Body of pancreas (tissue), 4 donors: ENCODE measurements at regions not wholly inside any gene's neighbourhood (a gene's known extent, or its start where the extent isn't known, plus 50 kb on each side); places are given as distances from the start of the nearest gene placed in this dataset.

Source experiments
- POLR2A ChIP-seq, 3 donors: fragments of 450-650 bp; IDR thresholded peaks; one replicate each; pipeline ENCODE4 v1.6.1; 2016; ENCODE audit warnings: antibody characterized with exemption in 3 of 3, mild to moderate bottlenecking in 2 of 3
- TF ChIP-seq, protein P1 (sequence below), 7 experiments: fragments of 450-650 bp in 4 of 7; fragments of 200-600 bp in 3 of 7; sonication (generic) in 3 of 7; IDR thresholded peaks; one replicate each; pipeline ENCODE4 v1.5.1; 2016 to 2019; ENCODE audit warnings: antibody characterized with exemption in 7 of 7

GRCh38 chr6:94215552-94215951 lies 796.2 kb upstream of the EPHA7 start:
- TF ChIP-seq, protein P1, sequence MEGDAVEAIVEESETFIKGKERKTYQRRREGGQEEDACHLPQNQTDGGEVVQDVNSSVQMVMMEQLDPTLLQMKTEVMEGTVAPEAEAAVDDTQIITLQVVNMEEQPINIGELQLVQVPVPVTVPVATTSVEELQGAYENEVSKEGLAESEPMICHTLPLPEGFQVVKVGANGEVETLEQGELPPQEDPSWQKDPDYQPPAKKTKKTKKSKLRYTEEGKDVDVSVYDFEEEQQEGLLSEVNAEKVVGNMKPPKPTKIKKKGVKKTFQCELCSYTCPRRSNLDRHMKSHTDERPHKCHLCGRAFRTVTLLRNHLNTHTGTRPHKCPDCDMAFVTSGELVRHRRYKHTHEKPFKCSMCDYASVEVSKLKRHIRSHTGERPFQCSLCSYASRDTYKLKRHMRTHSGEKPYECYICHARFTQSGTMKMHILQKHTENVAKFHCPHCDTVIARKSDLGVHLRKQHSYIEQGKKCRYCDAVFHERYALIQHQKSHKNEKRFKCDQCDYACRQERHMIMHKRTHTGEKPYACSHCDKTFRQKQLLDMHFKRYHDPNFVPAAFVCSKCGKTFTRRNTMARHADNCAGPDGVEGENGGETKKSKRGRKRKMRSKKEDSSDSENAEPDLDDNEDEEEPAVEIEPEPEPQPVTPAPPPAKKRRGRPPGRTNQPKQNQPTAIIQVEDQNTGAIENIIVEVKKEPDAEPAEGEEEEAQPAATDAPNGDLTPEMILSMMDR (IDR thresholded peaks at IDR 0.05) = no peak
- no peak for TF ChIP-seq POLR2A (IDR thresholded peaks at IDR 0.05)
